HCT116 (cell line): ENCODE measurements at regions not wholly inside any gene's neighbourhood (a gene's known extent, or its start where the extent isn't known, plus 50 kb on each side); places are given as distances from the start of the nearest gene placed in this dataset.
A peak's percentile ranks its signal among the peaks of the same experiment; 100 is the strongest.

Experiments
- ATAC-seq: fragments of 200-7000 bp; cut with Tn5 transposase; 2 replicates; pipeline ENCODE4 v1.9.1; 2020; ENCODE audit warnings: mild to moderate bottlenecking, moderate library complexity
- BruUV-seq: library from RNA; stranded (reverse); fragments of 400-500 nt; replicated peaks from 2 replicates; lab custom pipeline; 2021; lab: Mats Ljungman, UMichigan
- CTCF ChIA-PET: fragments of 300-600 bp; sonication (Branson Sonifier 250); formaldehyde crosslinking; loops from one replicate; lab custom pipeline; 2021; ENCODE audit warnings: antibody characterized with exemption; lab: Charles Lee
- POLR2A ChIA-PET: fragments of 300-600, 350-600 bp; sonication (Branson Sonifier 250); formaldehyde crosslinking; loops from one replicate; lab custom pipeline; 2021; ENCODE audit warnings: antibody characterized with exemption; lab: Charles Lee
- RAD21 ChIA-PET, 2 experiments: fragments of 300-600 bp; sonication (Branson Sonifier 250); formaldehyde crosslinking; loops; one replicate each; lab custom pipeline; 2023; ENCODE audit warnings: low total read pairs in 2 of 2; ENCODE audit not compliant: uncharacterized antibody in 2 of 2, unreplicated experiment in 2 of 2, low non-redundant PET in 1 of 2; lab: Charles Lee
- DNase-seq: peaks from one replicate; pipeline ENCODE4 v3.0.0-alpha.2; 2010; ENCODE audit warnings: low read depth, low spot score
- H2AFZ ChIP-seq: fragments of 200-600 bp; shearing (Covaris generic), sonication (generic); 2 replicates; pipeline ENCODE4 v1.6.1; 2017; ENCODE audit warnings: low read depth, mixed run types, mixed read lengths, antibody characterized with exemption, low read length; ENCODE audit not compliant: poor library complexity, severe bottlenecking
- H3K27ac ChIP-seq: 2 replicates; pipeline ENCODE4 v1.5.1; 2012; ENCODE audit warnings: low read depth, low read length
- H3K27me3 ChIP-seq: fragments of 200-600 bp; sonication (generic); 2 replicates; pipeline ENCODE4 v1.6.1; 2016; ENCODE audit warnings: mixed run types, low read length, mixed read lengths; ENCODE audit not compliant: insufficient read depth
- H3K36me3 ChIP-seq, 2 experiments: fragments of 200-500 bp in 1 of 2; fragments of 200-600 bp in 1 of 2; sonication (Bioruptor generic) in 1 of 2; sonication (generic) in 1 of 2; 2 replicates each; pipeline versions ENCODE4 v1.5.1 to v1.6.1; 2014 to 2016; ENCODE audit warnings: low read length in 2 of 2, inconsistent platforms in 1 of 2, mixed read lengths in 1 of 2, mixed run types in 1 of 2; ENCODE audit not compliant: insufficient read depth in 2 of 2, control insufficient read depth in 1 of 2
- H3K4me1 ChIP-seq, 2 experiments: fragments of 200-600 bp in 1 of 2; sonication (generic) in 1 of 2; 2 replicates each; pipeline versions ENCODE4 v1.5.1 to v1.6.1; 2012 to 2017; ENCODE audit warnings: low read length in 2 of 2, inconsistent platforms in 1 of 2, mild to moderate bottlenecking in 1 of 2, mixed read lengths in 1 of 2, mixed run types in 1 of 2, moderate library complexity in 1 of 2; ENCODE audit not compliant: insufficient read depth in 2 of 2, control insufficient read depth in 1 of 2
- H3K4me2 ChIP-seq: fragments of 200-600 bp; sonication (generic); 2 replicates; pipeline ENCODE4 v1.6.1; 2017; ENCODE audit warnings: mixed run types, low read length, mixed read lengths
- H3K4me3 ChIP-seq, 2 experiments: fragments of 200-600 bp in 1 of 2; sonication (generic) in 1 of 2; replicated peaks in 1 of 2; 2 replicates each; pipeline ENCODE4 v1.5.1; 2011 to 2016; ENCODE audit warnings: low read length in 2 of 2, control low read depth in 1 of 2, low read depth in 1 of 2, mild to moderate bottlenecking in 1 of 2, mixed read lengths in 1 of 2, mixed run types in 1 of 2
- H3K79me2 ChIP-seq: fragments of 200-600 bp; sonication (generic); 2 replicates; pipeline ENCODE4 v1.6.1; 2017; ENCODE audit warnings: mild to moderate bottlenecking, mixed run types, low read length, moderate library complexity, mixed read lengths; ENCODE audit not compliant: insufficient read depth
- H3K9ac ChIP-seq: fragments of 200-600 bp; sonication (generic); 2 replicates; pipeline ENCODE4 v1.6.1; 2016; ENCODE audit warnings: low read length, mixed read lengths
- H3K9me2 ChIP-seq: fragments of 200-600 bp; sonication (generic), shearing (Covaris generic); 2 replicates; pipeline ENCODE4 v1.6.1; 2017; ENCODE audit warnings: mixed run types, mild to moderate bottlenecking, moderate library complexity; ENCODE audit not compliant: insufficient read depth
- H3K9me3 ChIP-seq, 2 experiments: fragments of 200-500 bp in 1 of 2; fragments of 200-600 bp in 1 of 2; sonication (Bioruptor generic) in 1 of 2; sonication (generic) in 1 of 2; 2 replicates each; pipeline ENCODE4 v1.6.1; 2014 to 2017; ENCODE audit warnings: low read length in 2 of 2, mixed read lengths in 2 of 2, inconsistent platforms in 1 of 2, low read depth in 1 of 2, mild to moderate bottlenecking in 1 of 2, mixed run types in 1 of 2, moderate library complexity in 1 of 2; ENCODE audit not compliant: control insufficient read depth in 1 of 2, insufficient read depth in 1 of 2
- H4K20me1 ChIP-seq: fragments of 200-600 bp; sonication (generic), shearing (Covaris generic); 2 replicates; pipeline ENCODE4 v1.6.1; 2017; ENCODE audit warnings: mixed run types, mild to moderate bottlenecking, moderate library complexity; ENCODE audit not compliant: insufficient read depth
- ELF1 ChIP-seq: IDR thresholded peaks from 2 replicates; pipeline ENCODE4 v1.6.1; 2012; ENCODE audit warnings: low read depth, borderline replicate concordance
- POLR2AphosphoS5 ChIP-seq: IDR thresholded peaks from 2 replicates; pipeline ENCODE4 v1.6.1; 2011; ENCODE audit warnings: mild to moderate bottlenecking, low read depth, low read length, moderate library complexity
- RAD21 ChIP-seq: IDR thresholded peaks from 2 replicates; pipeline ENCODE4 v1.6.1; 2012; ENCODE audit warnings: low read depth, mild to moderate bottlenecking
- SIN3A ChIP-seq: IDR thresholded peaks from 2 replicates; pipeline ENCODE4 v1.6.1; 2012; ENCODE audit warnings: low read depth
- SP1 ChIP-seq: IDR thresholded peaks from 2 replicates; pipeline ENCODE4 v1.6.1; 2012; ENCODE audit warnings: low read depth
- SRF ChIP-seq: IDR thresholded peaks from 2 replicates; pipeline ENCODE4 v1.6.1; 2012; ENCODE audit warnings: low read depth
- TCF7L2 ChIP-seq: IDR thresholded peaks from 2 replicates; pipeline ENCODE4 v1.7.0; 2011; ENCODE audit warnings: borderline replicate concordance, inconsistent platforms; ENCODE audit not compliant: insufficient read depth, insufficient read length; ENCODE audit errors: extremely low read depth
- ZNF274 ChIP-seq: fragments of 200-500 bp; sonication (Bioruptor generic); IDR thresholded peaks from 2 replicates; pipeline ENCODE4 v1.6.1; 2014; ENCODE audit warnings: mild to moderate bottlenecking, low read depth, low read length, inconsistent platforms
- intact Hi-C: fragments of 100-400 bp; cut with micrococcal nuclease; formaldehyde crosslinking; loops from 2 replicates; pipeline ENCODE4 v1.10.0; 2022
- TF ChIP-seq, protein P1 (sequence below), 3 experiments: fragments of 200-600 bp in 1 of 3; sonication (generic) in 1 of 3; IDR thresholded peaks in 2 of 3; conservative IDR thresholded peaks in 1 of 3; 2 replicates each; pipeline ENCODE4 v1.5.1; 2012 to 2017; ENCODE audit warnings: low read depth in 2 of 3, low read length in 2 of 3, antibody characterized with exemption in 1 of 3, borderline replicate concordance in 1 of 3, control low read depth in 1 of 3, mild to moderate bottlenecking in 1 of 3, mixed read lengths in 1 of 3, mixed run types in 1 of 3, moderate library complexity in 1 of 3; ENCODE audit not compliant: insufficient read depth in 1 of 3
- TF ChIP-seq, protein P2 (sequence below): IDR thresholded peaks from 2 replicates; pipeline ENCODE4 v1.6.1; 2012

DNA sequence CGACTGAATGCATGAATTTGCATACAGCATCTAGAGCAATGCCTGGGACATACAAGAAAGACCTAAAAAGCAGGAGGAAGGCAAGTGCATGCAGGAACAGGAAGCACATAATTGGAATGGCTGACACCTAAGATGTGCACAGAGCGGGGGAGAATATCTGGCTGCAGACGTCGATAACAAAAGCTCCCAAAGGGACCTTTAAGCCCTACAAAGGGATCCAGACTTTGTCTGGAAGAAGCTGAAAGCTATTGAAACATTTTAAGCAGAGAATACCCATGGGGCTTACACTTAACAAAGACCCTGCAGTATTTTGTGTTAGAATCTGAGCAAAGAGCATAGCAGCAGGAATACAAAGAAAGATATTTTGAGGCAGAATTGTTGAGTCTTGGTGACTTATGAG lies 107.4 kb upstream of the CLDN10 start:
- no peak overlapping the region for H3K27ac ChIP-seq
- H2AFZ ChIP-seq: no peak overlapping the region
- CTCF ChIA-PET: no interaction called here
- POLR2A ChIA-PET: no interaction called here
- H3K4me1 ChIP-seq: no peaks in the 10 kb centered on the region
- ATAC-seq: no peak
- H3K9ac ChIP-seq: no peak overlapping the region
- no peaks in the 10 kb centered on the region for H4K20me1 ChIP-seq
- RAD21 ChIA-PET: no interaction called here
- no peaks in the 10 kb centered on the region for H3K9me2 ChIP-seq
- intact Hi-C loops: no loop called here
- no TSS peak for BruUV-seq
- no peaks in the 10 kb centered on the region for H3K36me3 ChIP-seq
- no peak overlapping the region for H3K4me3 ChIP-seq
- H3K4me2 ChIP-seq: no peak overlapping the region
- peaks cover 19% of the 10 kb centered on the region for H3K27me3 ChIP-seq
- no peak for DNase-seq
- TF ChIP-seq POLR2AphosphoS5 (no peak), SP1 (no peak), SRF (no peak), ELF1 (no peak), RAD21 (no peak), TCF7L2 (no peak), ZNF274 (no peak)
- TF ChIP-seq, protein P1, sequence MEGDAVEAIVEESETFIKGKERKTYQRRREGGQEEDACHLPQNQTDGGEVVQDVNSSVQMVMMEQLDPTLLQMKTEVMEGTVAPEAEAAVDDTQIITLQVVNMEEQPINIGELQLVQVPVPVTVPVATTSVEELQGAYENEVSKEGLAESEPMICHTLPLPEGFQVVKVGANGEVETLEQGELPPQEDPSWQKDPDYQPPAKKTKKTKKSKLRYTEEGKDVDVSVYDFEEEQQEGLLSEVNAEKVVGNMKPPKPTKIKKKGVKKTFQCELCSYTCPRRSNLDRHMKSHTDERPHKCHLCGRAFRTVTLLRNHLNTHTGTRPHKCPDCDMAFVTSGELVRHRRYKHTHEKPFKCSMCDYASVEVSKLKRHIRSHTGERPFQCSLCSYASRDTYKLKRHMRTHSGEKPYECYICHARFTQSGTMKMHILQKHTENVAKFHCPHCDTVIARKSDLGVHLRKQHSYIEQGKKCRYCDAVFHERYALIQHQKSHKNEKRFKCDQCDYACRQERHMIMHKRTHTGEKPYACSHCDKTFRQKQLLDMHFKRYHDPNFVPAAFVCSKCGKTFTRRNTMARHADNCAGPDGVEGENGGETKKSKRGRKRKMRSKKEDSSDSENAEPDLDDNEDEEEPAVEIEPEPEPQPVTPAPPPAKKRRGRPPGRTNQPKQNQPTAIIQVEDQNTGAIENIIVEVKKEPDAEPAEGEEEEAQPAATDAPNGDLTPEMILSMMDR (IDR thresholded peaks at IDR 0.05 in 2 of 3, conservative IDR thresholded peaks at IDR 0.05 in 1 of 3; ENCODE audit: borderline replicate concordance in 1 of 3, insufficient read depth in 1 of 3, low read depth in 2 of 3, low read length in 2 of 3): no peak
- H3K9me3 ChIP-seq: no peaks in the 10 kb centered on the region
- H3K79me2 ChIP-seq: no peaks in the 10 kb centered on the region

DNA sequence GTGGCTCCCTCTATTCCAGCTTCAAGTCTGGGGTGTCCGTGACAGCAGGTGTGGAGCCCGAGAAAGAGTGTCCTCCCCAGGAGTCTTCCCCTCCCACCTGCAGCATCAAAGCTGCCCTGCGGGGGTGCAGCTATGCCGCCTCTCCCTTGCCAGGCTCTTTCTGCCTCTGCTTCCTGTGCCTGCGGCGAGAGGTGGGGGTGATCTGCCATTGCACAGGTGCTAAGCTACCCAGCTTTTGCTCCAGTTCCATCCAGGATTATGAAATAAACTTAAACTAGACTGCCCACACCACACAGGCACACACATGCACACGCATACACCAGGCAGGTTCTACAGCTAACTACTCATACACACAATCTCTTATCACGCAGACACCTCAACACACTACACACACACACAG lies 104.7 kb upstream of the CLDN10 start:
- Histone ChIP-seq H3K27ac (no peak overlapping the region), H3K27me3 (peaks cover 24% of the 10 kb centered on the region), H2AFZ (no peak overlapping the region), H3K79me2 (no peaks in the 10 kb centered on the region), H3K9ac (no peak overlapping the region), H3K9me3 (no peaks in the 10 kb centered on the region), H3K36me3 (no peaks in the 10 kb centered on the region), H3K4me3 (no peak overlapping the region), H3K9me2 (no peaks in the 10 kb centered on the region), H3K4me1 (no peaks in the 10 kb centered on the region), H3K4me2 (no peak overlapping the region), H4K20me1 (no peaks in the 10 kb centered on the region)
- ChIA-PET RAD21 (no interaction called here), CTCF (no interaction called here), POLR2A (interaction anchor here (0.9 kb wide), 1 partner anchor 11 kb away, joined by 4 read pairs; no protein-coding TSS in a partner anchor)
- ATAC-seq: peak; percentile 36; the same call in 1 of the 2 replicates
- BruUV-seq: no TSS peak
- TF ChIP-seq, protein P2, sequence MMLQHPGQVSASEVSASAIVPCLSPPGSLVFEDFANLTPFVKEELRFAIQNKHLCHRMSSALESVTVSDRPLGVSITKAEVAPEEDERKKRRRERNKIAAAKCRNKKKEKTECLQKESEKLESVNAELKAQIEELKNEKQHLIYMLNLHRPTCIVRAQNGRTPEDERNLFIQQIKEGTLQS: no peak
- TF ChIP-seq SIN3A (no peak), ZNF274 (no peak)
- no peak for DNase-seq
- intact Hi-C loops: no loop called here
